ENCODE measurements at regions not wholly inside any gene's neighbourhood (a gene's known extent, or its start where the extent isn't known, plus 50 kb on each side); places are given as distances from the start of the nearest gene placed in this dataset.
"Not testable (repeated sequence)": the region's sequence is repeated elsewhere in the genome, so short reads cannot be mapped to it uniquely, and the experiment has no call there.

DNA sequence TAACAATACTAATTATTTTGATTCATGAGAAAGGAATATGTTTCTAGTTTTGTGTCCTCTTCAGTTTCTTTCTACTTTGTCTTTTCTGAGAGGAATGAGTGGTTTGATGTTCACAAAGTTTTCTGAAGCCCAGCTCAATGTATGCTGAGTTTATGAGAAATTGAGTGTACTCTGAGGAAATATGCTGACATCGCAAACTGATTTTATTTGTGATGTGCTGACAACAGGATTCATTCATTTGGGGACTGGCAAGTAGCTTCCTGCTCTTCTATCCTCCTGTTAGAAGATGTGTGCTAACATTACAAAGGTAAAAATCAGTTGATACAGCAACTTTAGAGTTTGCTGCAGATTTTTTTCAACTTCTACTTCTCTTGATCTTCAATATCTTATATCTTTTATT is 403.2 kb upstream of the CDH19 start:
- no peak for DNase-seq (ENCODE audit: low read depth)

- no peak for DNase-seq (ENCODE audit: low read depth)
Observed at GRCh38 chr18:67001052-67001451, 397.2 kb upstream of the CDH19 start.

DNA sequence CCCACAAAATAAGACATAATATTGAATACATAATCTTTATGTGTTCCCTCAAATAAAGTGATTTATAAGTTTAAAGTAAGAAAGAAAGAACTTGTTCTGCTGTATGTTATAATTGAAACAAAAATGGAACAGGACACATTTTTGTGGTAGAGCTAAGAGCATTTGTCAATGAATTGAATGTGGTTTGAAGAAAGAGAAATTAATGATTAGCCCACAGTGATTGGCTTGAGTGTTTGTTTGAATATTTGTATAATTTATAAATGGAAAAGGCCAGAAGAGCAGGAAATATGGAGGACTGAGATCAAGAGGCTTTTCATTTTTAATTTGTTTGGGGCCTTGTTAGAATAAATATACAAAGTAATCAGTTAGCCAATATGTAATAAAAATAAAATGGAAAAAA is 395.1 kb upstream of the CDH19 start:
- DNase-seq (ENCODE audit: low read depth) = no peak

GRCh38 chr18:66995270-66995669 is 391.4 kb upstream of the CDH19 start:
- no peak for DNase-seq (ENCODE audit: low read depth)

GRCh38 chr18:66994790-66995189 is 390.9 kb upstream of the CDH19 start:
- no peak for DNase-seq (ENCODE audit: low read depth)

DNA sequence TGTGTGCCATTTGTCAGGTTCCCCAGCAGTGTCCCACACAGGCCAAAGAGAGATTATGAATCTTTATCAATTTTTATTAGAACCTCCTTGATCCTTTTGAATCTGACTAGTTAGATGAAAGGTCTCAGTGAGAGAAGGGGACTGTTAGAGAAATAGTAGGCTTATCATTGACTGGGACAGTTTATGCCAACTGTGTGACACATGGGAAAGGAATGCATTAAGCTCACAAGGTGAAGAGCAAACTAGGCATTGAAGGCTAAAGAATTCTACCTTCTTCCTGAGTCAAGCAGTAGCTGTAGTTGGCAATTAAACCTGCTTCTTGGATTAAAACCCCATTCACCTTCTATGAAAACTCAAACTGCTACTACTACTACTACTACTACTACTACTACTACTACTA is 389.6 kb upstream of the CDH19 start:
- no peak for DNase-seq (ENCODE audit: low read depth)

- no peak for DNase-seq (ENCODE audit: low read depth)
Observed at GRCh38 chr18:66990909-66991308, 387.0 kb upstream of the CDH19 start.

DNA sequence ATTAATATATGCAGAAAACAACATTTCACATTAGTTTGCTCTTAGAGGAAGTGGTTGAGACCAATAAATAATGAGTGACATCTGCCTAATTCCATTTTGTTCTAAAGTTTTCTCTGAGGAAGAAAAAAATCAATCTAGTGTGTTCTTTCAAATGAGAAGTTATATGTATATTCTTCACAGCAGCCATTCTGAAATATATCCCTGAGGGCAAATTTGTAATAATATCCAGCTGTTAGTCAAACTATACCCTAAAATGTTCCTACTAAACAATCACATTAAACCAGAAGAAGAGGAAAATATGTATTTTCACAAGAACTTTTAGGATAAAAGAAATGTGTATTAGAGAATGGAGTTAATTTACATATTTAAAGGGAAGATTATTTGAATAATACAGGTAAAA is 375.1 kb upstream of the CDH19 start:
- no peak for DNase-seq (ENCODE audit: low read depth)

- no peak for DNase-seq (ENCODE audit: low read depth)
Observed at GRCh38 chr18:66972681-66973080, 368.8 kb upstream of the CDH19 start.

GRCh38 chr18:66971960-66972359 is 368.1 kb upstream of the CDH19 start:
- DNase-seq (ENCODE audit: low read depth) = no peak

DNA sequence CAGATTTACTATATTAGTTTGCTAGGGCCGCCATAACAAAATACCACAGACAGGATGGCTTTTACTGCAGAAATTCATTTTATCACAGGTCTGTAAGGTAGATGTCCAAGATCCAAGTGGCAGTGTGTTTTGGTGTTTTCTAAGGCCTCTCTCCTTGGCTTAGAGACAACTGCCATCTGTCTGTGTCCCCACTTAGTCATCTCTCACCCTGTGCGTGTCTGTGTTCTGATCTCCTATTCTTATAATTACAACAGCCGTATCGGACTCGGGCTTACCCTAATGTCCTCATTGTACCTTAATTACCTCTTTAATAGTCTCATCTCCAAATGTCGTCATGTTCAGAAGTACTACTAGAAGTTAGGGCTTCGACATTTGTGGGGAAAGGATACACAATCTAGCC is 362.3 kb upstream of the CDH19 start:
- DNase-seq (ENCODE audit: low read depth) = no peak

- no peak for DNase-seq (ENCODE audit: low read depth)
Observed at GRCh38 chr18:66958309-66958708, 354.4 kb upstream of the CDH19 start.

GRCh38 chr18:66951750-66952149 is 347.9 kb upstream of the CDH19 start:
- DNase-seq (ENCODE audit: low read depth) = no peak

- no peak for DNase-seq (ENCODE audit: low read depth)
Observed at GRCh38 chr18:66949419-66949818, 345.5 kb upstream of the CDH19 start.

GRCh38 chr18:66937546-66937945 is 333.7 kb upstream of the CDH19 start:
- DNase-seq (ENCODE audit: low read depth) = no peak

DNA sequence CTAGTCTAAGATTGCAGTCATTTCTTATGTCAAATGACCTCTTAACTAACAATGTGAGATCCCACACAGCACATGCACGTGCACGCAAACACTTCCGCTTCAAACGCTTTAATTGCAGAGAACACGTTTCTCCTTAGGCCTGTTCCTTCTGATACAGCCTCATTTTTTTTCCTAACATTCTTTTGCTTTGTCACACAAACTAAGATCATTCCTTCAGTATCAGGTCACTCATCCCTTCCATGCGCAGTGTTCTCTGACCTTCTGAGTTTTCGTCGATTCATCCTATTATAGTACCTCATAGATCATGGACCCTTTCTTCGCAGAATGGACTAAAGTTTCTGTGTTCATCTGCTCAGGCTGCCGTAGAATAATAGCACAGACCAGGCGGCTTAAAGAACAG is 327.1 kb upstream of the CDH19 start:
- DNase-seq (ENCODE audit: low read depth) = no peak

GRCh38 chr18:66916834-66917233 is 312.9 kb upstream of the CDH19 start:
- DNase-seq (ENCODE audit: low read depth) = peak; percentile 11

DNA sequence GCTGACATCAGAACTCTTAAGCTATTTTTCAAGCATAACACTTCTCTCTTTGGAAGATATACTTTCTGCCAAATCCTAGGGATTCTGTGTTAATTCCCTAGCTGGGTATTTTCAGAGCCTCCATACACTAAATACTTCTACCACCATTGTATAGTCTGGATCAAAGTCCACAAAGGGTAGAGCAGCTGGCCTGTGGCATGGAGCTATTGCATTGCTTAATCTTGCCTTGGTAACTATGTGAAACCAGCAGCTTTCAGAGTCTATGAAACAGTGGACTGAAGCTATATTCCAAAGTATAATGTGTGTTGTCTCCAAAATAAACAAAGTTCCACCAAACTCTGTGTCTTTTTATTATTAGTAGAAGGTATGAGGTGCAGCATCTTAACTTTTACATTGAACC is 296.9 kb upstream of the CDH19 start:
- no peak for DNase-seq (ENCODE audit: low read depth)

- DNase-seq (ENCODE audit: low read depth) = no peak
Observed at GRCh38 chr18:66895631-66896030, 291.7 kb upstream of the CDH19 start.

- DNase-seq (ENCODE audit: low read depth) = no peak
Observed at GRCh38 chr18:66894851-66895250, 291.0 kb upstream of the CDH19 start.

DNA sequence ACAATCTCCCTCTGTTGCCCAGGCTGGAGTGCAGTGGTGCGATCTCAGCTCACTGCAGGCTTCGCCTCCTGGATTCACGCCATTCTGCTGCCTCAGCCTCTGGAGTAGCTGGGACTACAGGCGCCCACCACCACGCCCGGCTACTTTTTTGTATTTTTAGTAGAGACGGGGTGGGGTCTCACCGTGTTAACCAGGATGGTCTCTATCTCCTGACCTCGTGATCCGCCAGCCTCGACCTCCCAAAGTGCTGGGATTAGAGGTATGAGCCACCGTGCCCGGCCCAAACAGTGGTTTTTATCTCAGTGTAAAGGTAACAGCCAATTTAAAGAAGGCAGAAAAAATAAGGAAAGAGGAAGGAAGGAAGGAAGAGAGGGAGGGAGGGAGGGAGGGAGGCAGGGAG is 288.5 kb upstream of the CDH19 start:
- not testable (repeated sequence) for DNase-seq (ENCODE audit: low read depth)

DNA sequence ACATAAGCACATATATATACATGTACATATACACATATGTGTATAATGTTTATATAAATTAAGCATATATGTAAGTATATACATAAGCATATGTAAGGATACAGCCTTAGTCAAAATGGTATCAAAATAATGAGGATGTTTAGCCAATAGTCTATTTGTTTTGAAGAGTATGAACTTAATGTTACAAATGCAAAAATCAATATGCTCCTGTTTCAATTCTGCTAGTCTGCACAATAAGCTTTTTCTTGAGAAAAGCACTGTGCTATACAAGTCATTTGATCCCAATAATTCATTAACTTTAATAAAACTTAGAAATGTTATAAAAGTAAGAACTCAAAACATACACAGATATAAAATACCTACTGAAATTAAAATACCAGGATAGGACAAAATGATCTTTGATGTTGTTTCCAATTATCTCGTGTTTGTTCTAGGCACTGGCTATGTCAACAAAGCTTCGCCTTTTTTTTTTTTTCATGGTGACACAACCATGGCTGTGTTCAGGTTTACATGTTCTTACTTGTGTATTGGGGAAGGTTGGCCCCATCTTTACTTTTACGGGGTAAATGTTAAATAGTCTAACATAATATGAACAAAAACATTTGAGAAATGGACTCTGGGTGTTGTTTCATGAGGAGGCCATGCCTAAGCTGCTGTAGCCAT is 271.1 kb upstream of the CDH19 start:
- no peak for DNase-seq (ENCODE audit: low read depth)

- DNase-seq (ENCODE audit: low read depth) = no peak
Observed at GRCh38 chr18:66874375-66874774, 270.5 kb upstream of the CDH19 start.

- no peak for DNase-seq (ENCODE audit: low read depth)
Observed at GRCh38 chr18:66873899-66874298, 270.0 kb upstream of the CDH19 start.

GRCh38 chr18:66872277-66872676 is 268.4 kb upstream of the CDH19 start:
- peak; percentile 11 for DNase-seq (ENCODE audit: low read depth)
